ENCODE measurements at regions not wholly inside any gene's neighbourhood (a gene's known extent, or its start where the extent isn't known, plus 50 kb on each side); places are given as distances from the start of the nearest gene placed in this dataset.
"Not testable (repeated sequence)": the region's sequence is repeated elsewhere in the genome, so short reads cannot be mapped to it uniquely, and the experiment has no call there.

DNA sequence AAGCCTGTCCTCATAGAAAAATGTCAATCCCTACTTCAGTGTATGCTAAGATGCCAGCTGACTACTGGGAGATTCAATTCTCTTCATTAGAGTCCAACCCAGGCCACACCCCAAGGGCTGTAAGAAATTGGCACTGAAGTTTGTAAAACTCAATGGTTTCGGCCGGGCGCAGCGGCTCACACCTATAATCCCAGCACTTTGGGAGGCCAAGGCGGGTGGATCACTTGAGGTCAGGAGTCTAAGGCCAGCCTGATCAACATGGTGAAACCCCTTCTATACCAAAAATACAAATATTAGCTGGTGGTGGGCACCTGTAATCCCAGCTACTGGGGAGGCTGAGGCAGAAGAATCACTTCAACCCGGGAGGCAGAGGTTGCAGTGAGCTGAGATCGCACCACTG, 169.2 kb downstream of the OR4M2 start:
- TF ChIP-seq, protein P1, sequence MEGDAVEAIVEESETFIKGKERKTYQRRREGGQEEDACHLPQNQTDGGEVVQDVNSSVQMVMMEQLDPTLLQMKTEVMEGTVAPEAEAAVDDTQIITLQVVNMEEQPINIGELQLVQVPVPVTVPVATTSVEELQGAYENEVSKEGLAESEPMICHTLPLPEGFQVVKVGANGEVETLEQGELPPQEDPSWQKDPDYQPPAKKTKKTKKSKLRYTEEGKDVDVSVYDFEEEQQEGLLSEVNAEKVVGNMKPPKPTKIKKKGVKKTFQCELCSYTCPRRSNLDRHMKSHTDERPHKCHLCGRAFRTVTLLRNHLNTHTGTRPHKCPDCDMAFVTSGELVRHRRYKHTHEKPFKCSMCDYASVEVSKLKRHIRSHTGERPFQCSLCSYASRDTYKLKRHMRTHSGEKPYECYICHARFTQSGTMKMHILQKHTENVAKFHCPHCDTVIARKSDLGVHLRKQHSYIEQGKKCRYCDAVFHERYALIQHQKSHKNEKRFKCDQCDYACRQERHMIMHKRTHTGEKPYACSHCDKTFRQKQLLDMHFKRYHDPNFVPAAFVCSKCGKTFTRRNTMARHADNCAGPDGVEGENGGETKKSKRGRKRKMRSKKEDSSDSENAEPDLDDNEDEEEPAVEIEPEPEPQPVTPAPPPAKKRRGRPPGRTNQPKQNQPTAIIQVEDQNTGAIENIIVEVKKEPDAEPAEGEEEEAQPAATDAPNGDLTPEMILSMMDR (IDR thresholded peaks at IDR 0.05): not testable (repeated sequence)
- TF ChIP-seq POLR2A (IDR thresholded peaks at IDR 0.05): not testable (repeated sequence)
